HG02798 (cell line): ENCODE measurements at regions not wholly inside any gene's neighbourhood (a gene's known extent, or its start where the extent isn't known, plus 50 kb on each side); places are given as distances from the start of the nearest gene placed in this dataset.
"Not testable (repeated sequence)": the region's sequence is repeated elsewhere in the genome, so short reads cannot be mapped to it uniquely, and the experiment has no call there.

Source experiments
- ATAC-seq: cut with Tn5 transposase; IDR thresholded peaks from one replicate; pipeline ENCODE4 v1.9.1; 2021; ENCODE audit warnings: mild to moderate bottlenecking; ENCODE audit not compliant: unreplicated experiment, poor library complexity

DNA sequence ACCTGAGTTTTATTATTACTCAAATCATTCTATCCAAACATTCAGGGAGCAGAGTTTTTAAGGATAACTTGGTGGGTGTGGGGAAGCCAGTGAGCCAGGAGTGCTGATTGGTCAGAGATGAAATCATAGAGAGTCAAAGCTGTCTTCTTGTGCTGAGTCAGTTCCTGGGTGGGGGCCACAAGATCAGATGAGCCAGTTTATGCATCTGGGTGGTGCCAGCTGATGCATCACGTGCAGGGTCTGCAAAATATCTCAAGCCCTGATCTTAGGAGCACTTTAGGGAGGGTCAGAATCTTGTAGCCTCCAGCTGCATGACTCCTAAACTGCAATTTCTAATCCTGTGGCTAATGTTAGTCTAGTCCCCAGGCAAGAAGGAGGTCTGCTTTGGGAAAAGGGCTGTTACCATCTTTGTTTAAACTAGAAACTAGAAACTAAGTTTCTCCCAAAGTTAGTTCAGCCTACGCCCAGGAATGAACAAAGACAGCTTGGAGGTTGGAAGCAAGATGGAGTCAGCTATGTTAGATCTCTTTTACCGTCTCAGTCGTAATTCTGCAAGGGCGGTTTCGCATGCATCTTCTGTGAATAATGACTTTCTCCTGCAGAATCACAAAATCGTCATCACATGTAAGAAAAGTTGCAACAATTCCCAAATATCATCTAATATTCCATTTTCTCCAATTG, 97.5 kb downstream of the ZNF664 start:
- not testable (repeated sequence) for ATAC-seq

GRCh38 chr12:124071075-124071443, 98.0 kb downstream of the ZNF664 start:
- ATAC-seq, result no peak

- ATAC-seq, result no peak
Observed at GRCh38 chr12:124073356-124074035, 100.5 kb downstream of the ZNF664 start.

GRCh38 chr12:124075841-124076240, 102.8 kb downstream of the ZNF664 start:
- no peak for ATAC-seq

DNA sequence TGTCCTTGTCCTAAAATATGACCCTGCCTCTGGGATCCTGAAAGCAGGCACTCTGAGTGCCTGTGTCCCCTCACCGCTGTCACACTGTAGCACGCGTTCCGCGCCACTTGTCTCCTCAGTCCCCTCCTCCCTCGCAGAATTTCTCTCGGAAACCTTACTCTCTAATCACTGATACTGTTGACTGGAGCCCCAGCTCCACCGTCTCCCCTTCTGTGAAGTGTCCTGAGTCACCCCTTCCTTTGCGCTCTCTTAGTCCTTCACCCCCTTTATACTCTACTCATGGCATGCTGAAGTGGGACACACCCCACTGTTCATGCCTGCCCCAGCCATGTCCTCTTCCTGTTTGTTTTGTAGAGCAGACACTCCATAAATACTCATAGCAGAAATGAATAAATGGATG, 104.7 kb downstream of the ZNF664 start:
- ATAC-seq, result no peak

GRCh38 chr12:124078800-124079199, 105.8 kb downstream of the ZNF664 start:
- no peak for ATAC-seq

DNA sequence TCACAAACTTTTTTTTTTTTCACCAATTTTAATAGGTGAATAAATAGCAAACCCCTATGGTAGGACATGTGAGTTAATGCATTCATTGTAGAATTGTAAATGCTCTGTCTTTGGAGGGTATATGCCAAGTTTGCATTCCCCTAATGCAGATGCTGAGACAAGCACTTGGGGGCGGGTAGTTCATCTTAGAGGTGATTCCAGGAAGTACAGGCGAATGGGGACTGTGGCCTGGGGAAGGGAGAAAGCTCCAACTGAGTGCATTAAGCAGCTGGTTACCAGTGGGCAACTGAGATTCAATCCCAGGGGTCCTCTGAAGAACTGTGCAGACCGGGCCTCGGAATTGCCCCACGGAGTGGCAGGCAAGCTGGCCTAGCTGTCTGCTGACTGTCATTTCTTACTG, 107.6 kb downstream of the ZNF664 start:
- no peak for ATAC-seq

GRCh38 chr12:124082012-124082411, 109.0 kb downstream of the ZNF664 start:
- ATAC-seq, result no peak

DNA sequence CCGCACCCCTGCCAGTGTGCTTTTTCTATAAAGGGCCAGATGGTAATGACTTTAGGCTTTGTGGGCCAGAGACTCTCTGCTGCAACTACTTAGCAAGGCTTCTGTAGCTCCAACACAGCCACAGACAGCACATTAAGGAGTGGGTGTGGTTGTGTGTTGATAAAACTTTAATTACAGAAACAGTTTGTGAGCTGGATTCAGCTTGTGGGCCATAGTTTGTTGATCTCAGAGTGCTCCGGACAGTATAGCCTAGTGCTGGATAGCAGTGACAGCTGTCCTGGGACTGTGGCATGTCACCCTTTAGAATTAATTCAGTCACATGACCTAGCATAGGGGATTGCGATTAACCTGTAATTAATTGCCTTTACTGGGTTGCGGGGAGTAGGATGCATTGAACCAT, 109.7 kb downstream of the ZNF664 start:
- ATAC-seq, result no peak

DNA sequence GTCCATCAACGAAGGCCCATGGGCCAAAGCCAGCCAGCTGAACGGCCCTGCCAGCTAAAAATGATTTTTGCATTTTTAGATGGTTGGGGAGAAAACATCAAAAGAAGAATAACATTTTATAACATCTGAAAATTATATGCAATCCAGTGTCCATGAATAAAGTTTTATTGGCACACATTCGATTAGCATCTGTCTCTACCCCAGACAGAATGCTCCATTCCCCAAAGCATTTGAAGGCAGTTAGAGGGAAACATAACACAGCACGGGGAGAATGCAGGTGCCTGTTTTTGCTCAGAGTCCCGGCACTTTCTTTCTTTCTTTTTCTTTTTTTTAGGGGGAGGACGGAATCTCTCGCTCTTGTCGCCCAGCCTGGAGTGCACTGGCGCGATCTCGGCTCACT, 110.7 kb downstream of the ZNF664 start:
- ATAC-seq, result no peak

- no peak for ATAC-seq
Observed at GRCh38 chr12:124085419-124086296, 112.6 kb downstream of the ZNF664 start.

DNA sequence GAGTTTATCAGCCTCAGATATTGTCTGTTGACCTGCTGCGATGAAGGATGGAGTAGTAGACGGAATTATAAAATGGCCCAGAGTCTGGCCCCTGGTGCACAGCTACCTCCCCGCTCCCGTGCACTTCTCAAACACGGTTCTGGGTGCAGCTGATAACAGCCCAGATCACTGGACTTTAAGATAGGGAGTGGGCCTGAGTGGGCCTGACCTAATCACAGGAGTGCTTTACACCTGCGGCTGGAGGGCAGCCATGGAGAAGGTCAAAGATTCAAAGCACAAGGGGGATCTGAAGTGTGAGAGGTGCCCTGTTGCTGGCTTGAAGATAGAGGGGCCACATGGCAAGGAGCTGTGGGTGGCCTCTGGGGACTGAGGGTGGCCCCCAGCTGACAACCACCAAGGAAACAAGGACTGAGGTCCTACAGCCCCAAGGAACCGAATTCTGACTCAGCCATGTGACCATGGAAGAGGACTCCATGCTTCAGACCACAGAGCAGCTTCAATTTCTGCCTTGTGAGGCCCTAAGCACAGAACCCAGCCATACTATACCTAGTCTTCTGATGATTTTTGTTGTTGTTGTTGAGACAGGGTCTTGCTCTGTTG, 113.4 kb downstream of the ZNF664 start:
- no peak for ATAC-seq

DNA sequence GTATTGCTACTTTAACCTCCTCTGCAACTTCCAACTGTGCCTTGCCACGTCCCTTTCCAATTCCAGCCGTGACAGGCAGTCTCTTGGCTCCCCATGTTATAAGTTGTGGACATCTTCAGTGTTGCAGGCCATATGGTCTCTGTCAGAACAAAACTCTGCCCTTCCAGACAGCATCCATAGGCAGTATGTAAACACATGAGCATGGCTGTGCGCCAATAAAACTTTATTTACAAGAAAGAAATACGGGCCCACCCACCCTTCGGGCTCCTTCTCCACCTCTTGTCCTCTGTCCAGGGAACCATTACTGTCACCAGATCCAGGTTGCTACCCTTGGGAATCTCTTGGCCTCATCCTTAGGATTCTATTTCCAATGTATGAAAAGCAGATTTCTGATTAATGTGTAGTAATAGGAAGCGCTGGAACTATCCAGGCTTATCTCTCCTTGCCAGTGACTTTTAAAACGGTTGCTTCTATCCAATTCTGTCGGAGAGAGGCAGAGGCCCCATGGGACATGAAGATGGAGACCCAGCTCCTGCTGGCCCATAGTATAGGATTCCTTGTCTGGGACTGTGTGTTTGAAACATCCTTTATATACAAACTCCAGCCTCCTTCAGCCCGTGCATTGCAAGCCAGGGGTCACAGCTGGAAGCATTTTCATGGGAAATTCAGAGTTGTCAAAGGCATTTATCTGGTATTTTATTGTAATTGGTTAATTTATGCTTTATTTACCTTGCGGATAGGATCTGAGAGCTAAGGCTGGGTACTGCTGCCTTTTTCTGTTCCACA, 114.4 kb downstream of the ZNF664 start:
- no peak for ATAC-seq

- ATAC-seq, result no peak
Observed at GRCh38 chr12:124088217-124088907, 115.3 kb downstream of the ZNF664 start.

DNA sequence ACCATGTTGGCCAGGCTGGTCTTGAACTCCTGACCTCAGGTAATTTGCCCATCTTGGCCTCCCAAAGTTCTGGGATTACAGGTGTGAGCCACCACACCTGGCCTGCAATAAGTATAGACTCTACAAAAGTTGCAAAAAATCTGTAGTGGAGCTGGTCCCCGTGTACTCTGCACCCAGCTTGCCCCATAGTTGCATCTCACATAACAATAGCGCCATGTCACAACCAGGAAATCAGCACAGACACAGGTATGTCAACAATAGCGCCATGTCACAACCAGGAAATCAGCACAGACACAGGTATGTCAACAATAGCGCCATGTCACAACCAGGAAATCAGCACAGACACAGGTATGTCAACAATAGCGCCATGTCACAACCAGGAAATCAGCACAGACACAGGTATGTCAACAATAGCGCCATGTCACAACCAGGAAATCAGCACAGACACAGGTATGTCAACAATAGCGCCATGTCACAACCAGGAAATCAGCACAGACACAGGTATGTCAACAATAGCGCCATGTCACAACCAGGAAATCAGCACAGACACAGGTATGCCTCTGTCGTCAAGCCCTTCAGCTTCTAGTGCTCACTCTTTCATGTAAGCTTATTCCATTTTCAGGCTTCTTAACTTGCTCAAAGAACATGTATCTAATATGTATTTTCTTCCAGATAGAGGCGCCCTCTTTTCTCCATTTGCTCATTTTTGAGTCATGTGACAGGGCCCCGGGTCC, 116.3 kb downstream of the ZNF664 start:
- ATAC-seq, result not testable (repeated sequence)

GRCh38 chr12:124091835-124092234, 118.8 kb downstream of the ZNF664 start:
- no peak for ATAC-seq

DNA sequence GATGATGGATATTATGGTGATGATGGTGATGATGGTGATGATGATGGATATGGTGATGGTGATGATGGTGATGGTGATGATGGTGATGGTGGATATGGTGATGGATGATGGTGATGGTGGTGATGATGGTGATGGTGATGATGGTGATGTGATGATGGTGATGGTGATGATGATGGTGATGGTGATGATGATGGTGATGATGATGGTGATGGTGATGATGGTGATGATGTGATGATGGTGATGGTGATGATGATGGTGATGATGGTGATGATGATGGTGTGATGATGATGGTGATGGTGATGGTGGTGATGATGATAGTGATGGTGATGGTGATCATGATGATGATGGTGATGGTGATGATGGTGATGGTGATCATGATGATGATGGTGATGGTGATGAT, 119.5 kb downstream of the ZNF664 start:
- not testable (repeated sequence) for ATAC-seq

- ATAC-seq, result no peak
Observed at GRCh38 chr12:124093297-124093696, 120.3 kb downstream of the ZNF664 start.

DNA sequence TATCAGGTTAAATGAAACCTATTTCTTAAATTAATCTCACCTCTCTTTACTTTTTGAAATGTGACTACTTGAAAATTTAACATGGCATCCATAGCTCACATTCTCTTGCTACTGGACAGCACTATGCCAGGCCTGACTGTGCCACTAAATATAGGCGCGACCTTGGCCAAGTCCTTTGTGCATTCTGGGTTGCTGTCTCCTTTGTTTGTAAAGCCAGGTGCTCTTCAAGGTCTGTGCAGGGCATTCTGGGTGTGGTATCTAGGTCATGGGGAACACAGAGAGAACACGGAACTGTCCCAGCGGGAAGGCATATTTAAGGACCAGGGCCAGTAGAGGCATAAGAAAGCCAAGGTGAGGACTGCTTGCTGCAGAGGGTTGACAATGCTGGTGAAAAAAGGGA, 121.2 kb downstream of the ZNF664 start:
- ATAC-seq, result no peak
